ENCODE measurements at regions not wholly inside any gene's neighbourhood (a gene's known extent, or its start where the extent isn't known, plus 50 kb on each side); places are given as distances from the start of the nearest gene placed in this dataset.
"Not testable (repeated sequence)": the region's sequence is repeated elsewhere in the genome, so short reads cannot be mapped to it uniquely, and the experiment has no call there.

GRCh38 chr5:2533848-2534247, 217.6 kb downstream of the IRX2 start:
- not testable (repeated sequence) for DNase-seq (ENCODE audit: low spot score)

GRCh38 chr5:2532809-2533208, 218.7 kb downstream of the IRX2 start:
- DNase-seq (ENCODE audit: low spot score) = no peak

- no peak for DNase-seq (ENCODE audit: low spot score)
Measured at GRCh38 chr5:2531318-2531717, 220.2 kb downstream of the IRX2 start.

GRCh38 chr5:2530609-2531008, 220.9 kb downstream of the IRX2 start:
- DNase-seq (ENCODE audit: low spot score) = no peak

- no peak for DNase-seq (ENCODE audit: low spot score)
Measured at GRCh38 chr5:2529371-2530092, 221.9 kb downstream of the IRX2 start.

- DNase-seq (ENCODE audit: low spot score) = no peak
Measured at GRCh38 chr5:2525351-2525750, 226.1 kb downstream of the IRX2 start.

- no peak for DNase-seq (ENCODE audit: low spot score)
Measured at GRCh38 chr5:2524620-2525019, 226.9 kb downstream of the IRX2 start.

- DNase-seq (ENCODE audit: low spot score) = no peak
Measured at GRCh38 chr5:2523180-2523579, 228.3 kb downstream of the IRX2 start.

GRCh38 chr5:2522372-2522771, 229.1 kb downstream of the IRX2 start:
- no peak for DNase-seq (ENCODE audit: low spot score)

GRCh38 chr5:2519153-2519552, 232.3 kb downstream of the IRX2 start:
- no peak for DNase-seq (ENCODE audit: low spot score)

GRCh38 chr5:2517451-2517850, 234.0 kb downstream of the IRX2 start:
- no peak for DNase-seq (ENCODE audit: low spot score)

GRCh38 chr5:2515180-2515764, 236.2 kb downstream of the IRX2 start:
- no peak for DNase-seq (ENCODE audit: low spot score)

GRCh38 chr5:2514484-2514883, 237.0 kb downstream of the IRX2 start:
- DNase-seq (ENCODE audit: low spot score) = no peak

- DNase-seq (ENCODE audit: low spot score) = no peak
Measured at GRCh38 chr5:2511706-2512105, 239.8 kb downstream of the IRX2 start.

GRCh38 chr5:2511126-2511525, 240.4 kb downstream of the IRX2 start:
- DNase-seq (ENCODE audit: low spot score) = no peak

GRCh38 chr5:2509527-2509926, 241.9 kb downstream of the IRX2 start:
- no peak for DNase-seq (ENCODE audit: low spot score)

- no peak for DNase-seq (ENCODE audit: low spot score)
Measured at GRCh38 chr5:2508514-2508913, 243.0 kb downstream of the IRX2 start.

GRCh38 chr5:2507611-2508010, 243.9 kb downstream of the IRX2 start:
- no peak for DNase-seq (ENCODE audit: low spot score)

GRCh38 chr5:2506603-2507002, 244.9 kb downstream of the IRX2 start:
- DNase-seq (ENCODE audit: low spot score) = no peak

GRCh38 chr5:2505217-2505616, 246.3 kb downstream of the IRX2 start:
- DNase-seq (ENCODE audit: low spot score) = no peak

GRCh38 chr5:2502970-2503594, 248.4 kb downstream of the IRX2 start:
- no peak for DNase-seq (ENCODE audit: low spot score)

GRCh38 chr5:2499917-2500316, 251.6 kb downstream of the IRX2 start:
- no peak for DNase-seq (ENCODE audit: low spot score)

- no peak for DNase-seq (ENCODE audit: low spot score)
Measured at GRCh38 chr5:2496891-2497290, 254.6 kb downstream of the IRX2 start.

Measured in H4 (cell line).